Endothelial cell of umbilical vein (primary cell): ENCODE measurements at regions not wholly inside any gene's neighbourhood (a gene's known extent, or its start where the extent isn't known, plus 50 kb on each side); places are given as distances from the start of the nearest gene placed in this dataset.

Source experiments
- BruUV-seq: library from RNA; stranded (reverse); fragments of 400-500 nt; replicated peaks from 2 replicates; lab custom pipeline; 2021; lab: Mats Ljungman, UMichigan
- CTCF ChIA-PET: fragments of 300-600, 350-600 bp; sonication (Branson Sonifier 250); formaldehyde crosslinking; loops from one replicate; lab custom pipeline; 2021; ENCODE audit warnings: antibody characterized with exemption, inconsistent platforms; lab: Charles Lee
- POLR2A ChIA-PET: fragments of 300-600, 350-600 bp; sonication (Branson Sonifier 250); formaldehyde crosslinking; loops from one replicate; lab custom pipeline; 2021; ENCODE audit warnings: antibody characterized with exemption, inconsistent platforms; lab: Charles Lee
- DNase-seq: peaks from one replicate; pipeline ENCODE4 v3.0.0-alpha.2; 2011; ENCODE audit warnings: low read depth, low spot score
- FAIRE-seq: peaks from 2 replicates; lab custom pipeline; 2011; peaks lifted over from hg19 to GRCh38; lab: Jason Lieb, UNC
- H2AFZ ChIP-seq: 2 replicates; pipeline ENCODE4 v1.6.0; 2012; ENCODE audit warnings: low read depth, low read length, control low read depth, inconsistent platforms
- H3K27ac ChIP-seq: 2 replicates; pipeline ENCODE4 v1.5.1; 2011; ENCODE audit warnings: low read depth, mild to moderate bottlenecking, control low read depth, low read length, moderate library complexity; ENCODE audit not compliant: insufficient read depth
- H3K27me3 ChIP-seq, 2 experiments: 2 replicates each; pipeline versions ENCODE4 v1.6.0 to v1.6.1; 2011; ENCODE audit warnings: low read length in 2 of 2, mixed read lengths in 1 of 2; ENCODE audit not compliant: control insufficient read depth in 2 of 2, insufficient read depth in 2 of 2
- H3K36me3 ChIP-seq, 2 experiments: 2 replicates in 1 of 2; 3 replicates in 1 of 2; pipeline ENCODE4 v1.5.1; 2011; ENCODE audit warnings: low read length in 2 of 2, mild to moderate bottlenecking in 1 of 2, moderate library complexity in 1 of 2; ENCODE audit not compliant: control insufficient read depth in 2 of 2, insufficient read depth in 2 of 2; ENCODE audit errors: extremely low read depth in 1 of 2
- H3K4me1 ChIP-seq: 3 replicates; pipeline ENCODE4 v1.5.1; 2011; ENCODE audit warnings: mild to moderate bottlenecking, low read length; ENCODE audit not compliant: control insufficient read depth, insufficient read depth; ENCODE audit errors: extremely low read depth
- H3K4me2 ChIP-seq: 2 replicates; pipeline ENCODE4 v1.6.1; 2011; ENCODE audit warnings: low read length, control low read depth, mixed read lengths; ENCODE audit not compliant: insufficient read depth
- H3K4me3 ChIP-seq, 3 experiments: fragments of 200-600 bp in 1 of 3; sonication (generic), shearing (Covaris generic) in 1 of 3; replicated peaks in 1 of 3; 2 replicates each; pipeline ENCODE4 v1.5.1; 2011 to 2016; ENCODE audit warnings: control low read depth in 3 of 3, low read length in 3 of 3, mild to moderate bottlenecking in 2 of 3, inconsistent platforms in 1 of 3, low read depth in 1 of 3, moderate library complexity in 1 of 3; ENCODE audit not compliant: insufficient read depth in 1 of 3
- H3K79me2 ChIP-seq: 2 replicates; pipeline ENCODE4 v1.6.0; 2012; ENCODE audit warnings: low read length, inconsistent platforms; ENCODE audit not compliant: control insufficient read depth, insufficient read depth
- H3K9ac ChIP-seq: replicated peaks from 2 replicates; pipeline ENCODE3; 2011; ENCODE audit warnings: low read length, control low read depth; ENCODE audit not compliant: insufficient read depth; ENCODE audit errors: extremely low read depth
- H3K9me1 ChIP-seq: replicated peaks from 3 replicates; pipeline ENCODE4 v1.6.0; 2011; ENCODE audit warnings: mild to moderate bottlenecking, low read length; ENCODE audit not compliant: control insufficient read depth, insufficient read depth; ENCODE audit errors: extremely low read depth
- H3K9me3 ChIP-seq: replicated peaks from 2 replicates; pipeline ENCODE4 v1.5.1; 2012; ENCODE audit warnings: low read length, inconsistent platforms; ENCODE audit not compliant: control insufficient read depth, insufficient read depth
- H4K20me1 ChIP-seq: replicated peaks from 2 replicates; pipeline ENCODE3; 2011; ENCODE audit warnings: mild to moderate bottlenecking, low read length; ENCODE audit not compliant: control insufficient read depth, insufficient read depth; ENCODE audit errors: extremely low read depth
- EZH2 ChIP-seq: IDR thresholded peaks from 2 replicates; pipeline ENCODE4 v1.6.1; 2012; ENCODE audit warnings: borderline replicate concordance, low read depth, mild to moderate bottlenecking, moderate library complexity, low read length, inconsistent platforms; ENCODE audit not compliant: severe bottlenecking
- FOS ChIP-seq: IDR thresholded peaks from 2 replicates; pipeline ENCODE4 v1.6.1; 2011; ENCODE audit warnings: mild to moderate bottlenecking, low read length, moderate library complexity, borderline replicate concordance; ENCODE audit not compliant: insufficient read depth
- GATA2 ChIP-seq: IDR thresholded peaks from 2 replicates; pipeline ENCODE4 v1.7.0; 2011; ENCODE audit warnings: low read depth, mild to moderate bottlenecking, moderate library complexity, mixed read lengths, low read length; ENCODE audit not compliant: insufficient read length, insufficient read depth
- JUN ChIP-seq: IDR thresholded peaks from 2 replicates; pipeline ENCODE4 v1.6.1; 2011; ENCODE audit warnings: borderline replicate concordance, low read depth; ENCODE audit not compliant: insufficient read length, insufficient read depth
- MYC ChIP-seq: IDR thresholded peaks from one replicate; pipeline ENCODE4 v1.6.1; 2011; ENCODE audit warnings: mild to moderate bottlenecking, low read depth, low read length
- POLR2A ChIP-seq: IDR thresholded peaks from 2 replicates; pipeline ENCODE4 v1.6.1; 2012; ENCODE audit warnings: low read depth, mild to moderate bottlenecking, control low read depth, low read length
- POLR2AphosphoS5 ChIP-seq: IDR thresholded peaks from 2 replicates; pipeline ENCODE4 v1.6.1; 2012; ENCODE audit warnings: low read depth, mild to moderate bottlenecking, control low read depth, low read length, moderate library complexity; ENCODE audit not compliant: insufficient read depth
- dilution Hi-C: fragments of 300-500 bp; cut with MboI; formaldehyde crosslinking; loops from one replicate; pipeline ENCODE4 v1.15.0; 2019; ENCODE audit warnings: low sequenced_read_pairs; ENCODE audit not compliant: extremely low pct_ligation_motif_present
- intact Hi-C: fragments of 100-400 bp; cut with micrococcal nuclease; formaldehyde crosslinking; loops from one replicate; pipeline ENCODE4 v1.10.0; 2022
- TF ChIP-seq, protein P1 (sequence below): IDR thresholded peaks from 2 replicates; pipeline ENCODE4 v1.6.1; 2011; ENCODE audit not compliant: insufficient read depth, insufficient read length
- TF ChIP-seq, protein P2 (sequence below), 2 donors: IDR thresholded peaks; 1 replicate in 1 of 2; 2 replicates in 1 of 2; pipeline ENCODE4 v1.5.1; 2011; ENCODE audit warnings: low read length in 2 of 2, mild to moderate bottlenecking in 2 of 2, moderate library complexity in 2 of 2, control low read depth in 1 of 2, inconsistent platforms in 1 of 2, low read depth in 1 of 2; ENCODE audit not compliant: insufficient read depth in 1 of 2; ENCODE audit errors: extremely low read depth in 1 of 2

DNA sequence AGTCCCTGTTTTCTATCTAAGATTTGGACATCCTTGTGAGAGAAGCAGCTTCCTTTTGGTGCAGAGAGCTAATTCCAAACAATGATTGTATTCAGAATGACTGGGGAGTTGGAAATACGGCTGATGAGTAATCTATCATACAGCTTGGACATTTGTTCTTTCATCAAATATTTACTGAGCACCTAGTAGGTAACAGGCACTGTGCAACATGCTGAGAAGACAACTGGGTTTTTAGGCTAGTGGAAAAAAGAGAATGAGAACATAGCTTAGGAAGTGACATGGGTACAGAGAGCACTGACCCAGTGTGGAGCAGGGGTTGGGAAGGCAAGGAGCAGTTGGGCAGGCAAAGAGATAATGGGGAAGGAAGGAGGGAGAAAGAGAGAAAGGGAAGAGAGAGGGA is 87.5 kb downstream of the TBX19 start:
- no peak overlapping the region for H3K27ac ChIP-seq
- H3K36me3 ChIP-seq = no peaks in the 10 kb centered on the region
- no peak overlapping the region for H3K4me2 ChIP-seq
- H3K79me2 ChIP-seq = no peaks in the 10 kb centered on the region
- no peaks in the 10 kb centered on the region for H3K4me1 ChIP-seq
- H3K4me3 ChIP-seq = no peak overlapping the region
- no peak for FAIRE-seq
- H3K9me1 ChIP-seq = no peaks in the 10 kb centered on the region
- H2AFZ ChIP-seq = no peak overlapping the region
- no peak overlapping the region for H3K9ac ChIP-seq
- POLR2A ChIA-PET = no interaction called here
- no peak for DNase-seq
- peaks cover 0 to 2% of the 10 kb centered on the region in 2 experiments for H3K27me3 ChIP-seq
- intact Hi-C loops (no loop called here), dilution Hi-C loops (no loop called here)
- no TSS peak for BruUV-seq
- H3K9me3 ChIP-seq = no peaks in the 10 kb centered on the region
- CTCF ChIA-PET = interaction anchor here (1.5 kb wide), 1 partner anchor 25 kb away, joined by 5 read pairs; no protein-coding TSS in a partner anchor
- no peaks in the 10 kb centered on the region for H4K20me1 ChIP-seq
- TF ChIP-seq POLR2AphosphoS5 (no peak), POLR2A (no peak), GATA2 (no peak), FOS (no peak), MYC (no peak), EZH2 (no peak), JUN (no peak)
- TF ChIP-seq, protein P1, sequence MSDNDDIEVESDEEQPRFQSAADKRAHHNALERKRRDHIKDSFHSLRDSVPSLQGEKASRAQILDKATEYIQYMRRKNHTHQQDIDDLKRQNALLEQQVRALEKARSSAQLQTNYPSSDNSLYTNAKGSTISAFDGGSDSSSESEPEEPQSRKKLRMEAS = no peak
- TF ChIP-seq, protein P2, sequence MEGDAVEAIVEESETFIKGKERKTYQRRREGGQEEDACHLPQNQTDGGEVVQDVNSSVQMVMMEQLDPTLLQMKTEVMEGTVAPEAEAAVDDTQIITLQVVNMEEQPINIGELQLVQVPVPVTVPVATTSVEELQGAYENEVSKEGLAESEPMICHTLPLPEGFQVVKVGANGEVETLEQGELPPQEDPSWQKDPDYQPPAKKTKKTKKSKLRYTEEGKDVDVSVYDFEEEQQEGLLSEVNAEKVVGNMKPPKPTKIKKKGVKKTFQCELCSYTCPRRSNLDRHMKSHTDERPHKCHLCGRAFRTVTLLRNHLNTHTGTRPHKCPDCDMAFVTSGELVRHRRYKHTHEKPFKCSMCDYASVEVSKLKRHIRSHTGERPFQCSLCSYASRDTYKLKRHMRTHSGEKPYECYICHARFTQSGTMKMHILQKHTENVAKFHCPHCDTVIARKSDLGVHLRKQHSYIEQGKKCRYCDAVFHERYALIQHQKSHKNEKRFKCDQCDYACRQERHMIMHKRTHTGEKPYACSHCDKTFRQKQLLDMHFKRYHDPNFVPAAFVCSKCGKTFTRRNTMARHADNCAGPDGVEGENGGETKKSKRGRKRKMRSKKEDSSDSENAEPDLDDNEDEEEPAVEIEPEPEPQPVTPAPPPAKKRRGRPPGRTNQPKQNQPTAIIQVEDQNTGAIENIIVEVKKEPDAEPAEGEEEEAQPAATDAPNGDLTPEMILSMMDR (IDR thresholded peaks at IDR 0.05; ENCODE audit: extremely low read depth in 1 of 2, insufficient read depth in 1 of 2, low read depth in 1 of 2, low read length in 2 of 2) = no peak
